Hepatocyte (in vitro differentiated cells): ENCODE measurements at regions not wholly inside any gene's neighbourhood (a gene's known extent, or its start where the extent isn't known, plus 50 kb on each side); places are given as distances from the start of the nearest gene placed in this dataset.
"Not testable (repeated sequence)": the region's sequence is repeated elsewhere in the genome, so short reads cannot be mapped to it uniquely, and the experiment has no call there.

Experiments
- DNase-seq: peaks from one replicate; pipeline ENCODE4 v3.0.0-alpha.2; 2016; ENCODE audit warnings: low spot score
- H2AFZ ChIP-seq: fragments of 200-600 bp; sonication (generic); 2 replicates; pipeline ENCODE4 v1.6.0; 2016; ENCODE audit warnings: antibody characterized with exemption, mild to moderate bottlenecking
- H3K27ac ChIP-seq: fragments of 200-600 bp; sonication (generic); 2 replicates; pipeline ENCODE4 v1.5.1; 2016; ENCODE audit warnings: mild to moderate bottlenecking
- H3K27me3 ChIP-seq: fragments of 200-600 bp; sonication (generic); 2 replicates; pipeline ENCODE4 v1.6.1; 2016
- H3K36me3 ChIP-seq: fragments of 200-600 bp; sonication (generic); replicated peaks from 2 replicates; pipeline ENCODE4 v1.5.1; 2016; ENCODE audit warnings: low read depth; ENCODE audit not compliant: insufficient read depth
- H3K4me1 ChIP-seq: fragments of 200-600 bp; sonication (generic); 2 replicates; pipeline ENCODE4 v1.5.1; 2016; ENCODE audit warnings: mild to moderate bottlenecking, moderate library complexity; ENCODE audit not compliant: insufficient read depth
- H3K4me2 ChIP-seq: fragments of 200-600 bp; sonication (generic); 2 replicates; pipeline ENCODE4 v1.6.0; 2016
- H3K4me3 ChIP-seq: fragments of 200-600 bp; sonication (generic); 2 replicates; pipeline ENCODE4 v1.5.1; 2016; ENCODE audit warnings: mild to moderate bottlenecking
- H3K79me2 ChIP-seq: fragments of 200-600 bp; sonication (generic); 2 replicates; pipeline ENCODE4 v1.6.0; 2017; ENCODE audit warnings: mild to moderate bottlenecking
- H3K9me2 ChIP-seq: fragments of 200-600 bp; sonication (generic); replicated peaks from 2 replicates; pipeline ENCODE4 v1.6.0; 2017; ENCODE audit warnings: mild to moderate bottlenecking; ENCODE audit not compliant: insufficient read depth
- H3K9me3 ChIP-seq: fragments of 200-600 bp; sonication (generic); 2 replicates; pipeline ENCODE4 v1.5.1; 2016; ENCODE audit warnings: low read depth, mild to moderate bottlenecking
- H4K20me1 ChIP-seq: fragments of 200-600 bp; sonication (generic); 2 replicates; pipeline ENCODE4 v1.6.0; 2016; ENCODE audit warnings: mild to moderate bottlenecking; ENCODE audit not compliant: insufficient read depth, poor library complexity, severe bottlenecking
- CTCF ChIP-seq: fragments of 200-600 bp; sonication (generic); IDR thresholded peaks from 2 replicates; pipeline ENCODE4 v1.5.1; 2016; ENCODE audit warnings: antibody characterized with exemption, mild to moderate bottlenecking; ENCODE audit not compliant: poor library complexity
- EZH2 ChIP-seq: fragments of 200-600 bp; sonication (generic); IDR thresholded peaks from 2 replicates; pipeline ENCODE4 v1.6.1; 2016; ENCODE audit warnings: antibody characterized with exemption, mild to moderate bottlenecking, borderline replicate concordance
- EZH2phosphoT487 ChIP-seq: fragments of 200-600 bp; sonication (generic); IDR thresholded peaks from one replicate; pipeline ENCODE4 v1.6.1; 2018; ENCODE audit warnings: antibody characterized with exemption, mild to moderate bottlenecking, low read depth, moderate library complexity; ENCODE audit not compliant: unreplicated experiment, severe bottlenecking
- WGBS: methylation state at CpG from one replicate; pipeline ENCODE4 v1.1.6; 2016; ENCODE audit warnings: low lambda C conversion rate; ENCODE audit errors: missing lambda C conversion rate; 5-methylcytosine and 5-hydroxymethylcytosine counted together

DNA sequence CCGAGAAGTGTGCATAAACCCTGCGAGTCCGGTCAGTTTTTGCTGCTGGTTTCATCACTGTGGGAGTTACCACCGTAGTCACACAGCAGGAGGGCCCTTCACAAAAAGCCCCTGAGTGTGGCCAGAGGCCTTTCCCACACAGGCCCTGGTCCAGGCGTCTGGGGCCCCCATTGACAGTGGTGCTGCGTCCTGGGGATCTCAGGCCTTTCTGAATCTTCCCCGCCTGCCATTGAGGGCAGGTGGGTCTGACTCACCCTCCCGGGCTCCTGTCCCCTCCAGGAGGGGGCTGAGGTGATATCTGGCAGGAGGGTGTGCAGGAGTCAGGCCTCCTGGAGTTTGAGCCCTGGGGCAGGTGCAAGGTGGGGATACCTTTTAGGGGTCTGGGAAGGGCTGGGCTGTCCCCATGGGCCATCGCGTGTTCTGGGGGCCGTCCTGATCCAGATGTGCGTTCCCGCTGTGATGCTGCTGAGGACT, 358.5 kb downstream of the TMEM121 start:
- H3K4me2 ChIP-seq = no peak overlapping the region
- no peaks in the 10 kb centered on the region for H3K9me3 ChIP-seq
- 63% methylated on average over 13 of the region's 13 CpGs for WGBS
- no peak overlapping the region for H3K4me3 ChIP-seq
- H3K27me3 ChIP-seq = no peaks in the 10 kb centered on the region
- H3K9me2 ChIP-seq = no peaks in the 10 kb centered on the region
- no peaks in the 10 kb centered on the region for H4K20me1 ChIP-seq
- H3K4me1 ChIP-seq = no peaks in the 10 kb centered on the region
- TF ChIP-seq EZH2phosphoT487 (no peak), EZH2 (no peak), CTCF (no peak)
- H3K36me3 ChIP-seq = no peaks in the 10 kb centered on the region
- H2AFZ ChIP-seq = no peak overlapping the region
- H3K27ac ChIP-seq = no peak overlapping the region
- H3K79me2 ChIP-seq = no peaks in the 10 kb centered on the region
- DNase-seq = no peak

- Histone ChIP-seq H3K4me1 (no peaks in the 10 kb centered on the region), H2AFZ (no peak overlapping the region), H3K27me3 (no peaks in the 10 kb centered on the region), H4K20me1 (no peaks in the 10 kb centered on the region), H3K36me3 (no peaks in the 10 kb centered on the region), H3K4me3 (no peak overlapping the region), H3K27ac (no peak overlapping the region), H3K9me3 (no peaks in the 10 kb centered on the region), H3K4me2 (no peak overlapping the region), H3K79me2 (no peaks in the 10 kb centered on the region), H3K9me2 (no peaks in the 10 kb centered on the region)
- DNase-seq = no peak
- no peak for TF ChIP-seq EZH2phosphoT487
- WGBS = 76% methylated on average over 23 of the region's 23 CpGs
Observed at GRCh38 chr14:105885561-105886320, 359.4 kb downstream of the TMEM121 start.

- not testable (repeated sequence) for H3K36me3 ChIP-seq, H3K79me2 ChIP-seq, H3K27ac ChIP-seq, H3K4me3 ChIP-seq, DNase-seq, H3K9me2 ChIP-seq, H3K4me1 ChIP-seq, H3K4me2 ChIP-seq, H3K27me3 ChIP-seq, H4K20me1 ChIP-seq, H3K9me3 ChIP-seq, H2AFZ ChIP-seq
- WGBS = 73% methylated on average over 4 of the region's 4 CpGs
Observed at GRCh38 chr14:105886791-105887191, 360.4 kb downstream of the TMEM121 start.

DNA sequence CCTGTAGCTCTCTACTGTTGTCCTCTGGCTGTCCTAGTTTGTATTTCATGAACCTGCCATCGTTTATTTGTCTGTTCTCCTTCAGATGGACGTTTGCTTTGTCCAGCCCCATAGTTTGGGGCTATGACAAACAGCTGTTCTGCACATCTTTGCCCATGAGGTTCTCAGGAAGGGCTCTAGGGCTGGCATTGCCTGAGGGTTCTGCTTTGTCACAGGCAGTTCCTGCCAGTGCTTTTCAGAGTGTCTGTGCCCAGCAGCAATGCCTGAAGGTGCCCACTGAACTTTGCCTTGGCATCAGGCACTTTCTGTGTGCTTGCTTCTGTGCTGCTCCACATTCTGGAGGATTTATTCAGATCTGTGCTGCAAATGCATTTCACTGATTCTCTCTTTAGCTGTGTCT, 361.3 kb downstream of the TMEM121 start:
- Histone ChIP-seq H3K36me3 (no peaks in the 10 kb centered on the region), H3K9me2 (no peaks in the 10 kb centered on the region), H3K9me3 (no peaks in the 10 kb centered on the region), H3K4me1 (no peaks in the 10 kb centered on the region), H3K27ac (no peak overlapping the region), H3K79me2 (no peaks in the 10 kb centered on the region), H3K4me2 (no peak overlapping the region), H4K20me1 (no peaks in the 10 kb centered on the region), H3K27me3 (no peaks in the 10 kb centered on the region), H3K4me3 (no peak overlapping the region), H2AFZ (no peak overlapping the region)
- WGBS = 5% methylated on average over 2 of the region's 2 CpGs
- TF ChIP-seq CTCF (no peak), EZH2 (no peak), EZH2phosphoT487 (no peak)
- DNase-seq = no peak
